HG03521 (cell line): ENCODE measurements at regions not wholly inside any gene's neighbourhood (a gene's known extent, or its start where the extent isn't known, plus 50 kb on each side); places are given as distances from the start of the nearest gene placed in this dataset.
A peak's percentile ranks its signal among the peaks of the same experiment; 100 is the strongest.

Experiments used
- ATAC-seq: cut with Tn5 transposase; IDR thresholded peaks from one replicate; pipeline ENCODE4 v1.9.1; 2021; ENCODE audit warnings: mild to moderate bottlenecking, moderate library complexity; ENCODE audit not compliant: unreplicated experiment

GRCh38 chr12:97316321-97316720 lies 146.3 kb upstream of the RMST start:
- no peak for ATAC-seq

- ATAC-seq: no peak
These were observed 141.0 kb upstream of the RMST start for GRCh38 chr12:97321621-97322020.

GRCh38 chr12:97322388-97322787 lies 140.2 kb upstream of the RMST start:
- ATAC-seq: no peak

- no peak for ATAC-seq
These were observed 139.4 kb upstream of the RMST start for GRCh38 chr12:97323154-97323553.

- ATAC-seq: no peak
These were observed 138.1 kb upstream of the RMST start for GRCh38 chr12:97324471-97324870.

- ATAC-seq: no peak
These were observed 127.5 kb upstream of the RMST start for GRCh38 chr12:97335115-97335514.

GRCh38 chr12:97336900-97337751 lies 125.5 kb upstream of the RMST start:
- no peak for ATAC-seq

GRCh38 chr12:97342130-97342529 lies 120.5 kb upstream of the RMST start:
- ATAC-seq: no peak

- no peak for ATAC-seq
These were observed 114.6 kb upstream of the RMST start for GRCh38 chr12:97347956-97348355.

GRCh38 chr12:97358361-97358760 lies 104.2 kb upstream of the RMST start:
- ATAC-seq: no peak

- ATAC-seq: no peak
These were observed 103.4 kb upstream of the RMST start for GRCh38 chr12:97359021-97359690.

- no peak for ATAC-seq
These were observed 98.9 kb upstream of the RMST start for GRCh38 chr12:97363693-97364092.

- no peak for ATAC-seq
These were observed 94.0 kb upstream of the RMST start for GRCh38 chr12:97368462-97369163.

- peak; percentile 55 for ATAC-seq
These were observed 87.3 kb upstream of the RMST start for GRCh38 chr12:97375310-97375709.

- no peak for ATAC-seq
These were observed 82.2 kb upstream of the RMST start for GRCh38 chr12:97380440-97380839.

- ATAC-seq: no peak
These were observed 77.5 kb upstream of the RMST start for GRCh38 chr12:97385121-97385520.

GRCh38 chr12:97386133-97386581 lies 76.4 kb upstream of the RMST start:
- no peak for ATAC-seq

- no peak for ATAC-seq
These were observed 74.8 kb upstream of the RMST start for GRCh38 chr12:97387844-97388243.

GRCh38 chr12:97394657-97395056 lies 67.9 kb upstream of the RMST start:
- ATAC-seq: no peak

- no peak for ATAC-seq
These were observed 65.6 kb upstream of the RMST start for GRCh38 chr12:97397008-97397407.

- ATAC-seq: no peak
These were observed 63.9 kb upstream of the RMST start for GRCh38 chr12:97398704-97399103.

GRCh38 chr12:97404093-97404492 lies 58.5 kb upstream of the RMST start:
- ATAC-seq: no peak
